ENCODE measurements at regions not wholly inside any gene's neighbourhood (a gene's known extent, or its start where the extent isn't known, plus 50 kb on each side); places are given as distances from the start of the nearest gene placed in this dataset.
"Not testable (repeated sequence)": the region's sequence is repeated elsewhere in the genome, so short reads cannot be mapped to it uniquely, and the experiment has no call there.

GRCh38 chr5:109544873-109545272 lies 135.1 kb upstream of the PJA2 start:
- H3K4me1 ChIP-seq (replicated peaks in 1 of 2); ATAC-seq (replicated peaks in 6 of 8); H3K4me3 ChIP-seq; H3K27ac ChIP-seq; in situ Hi-C loops (cut with MboI; ENCODE audit: low pct_unique_long_range_greater_than_20kb in 2 of 9, low sequenced_read_pairs in 9 of 9, unreplicated experiment in 9 of 9): not testable (repeated sequence)
- WGBS, 10 experiments, result 0 to 100% (median 53%) methylated on average over 1 of the region's 1 CpG; no CpG with 5 or more reads in 2 of the 10 experiments

- H3K4me3 ChIP-seq; in situ Hi-C loops (cut with MboI; ENCODE audit: low pct_unique_long_range_greater_than_20kb in 2 of 9, low sequenced_read_pairs in 9 of 9, unreplicated experiment in 9 of 9); ATAC-seq (replicated peaks in 6 of 8); H3K27ac ChIP-seq; H3K4me1 ChIP-seq (replicated peaks in 1 of 2): not testable (repeated sequence)
- 0 to 100% (median 80%) methylated on average over 1 of the region's 1 CpG; no CpG with 5 or more reads in 1 of the 10 experiments for WGBS, 10 experiments
Measured at GRCh38 chr5:109538692-109539091, 128.9 kb upstream of the PJA2 start.

GRCh38 chr5:109535090-109535489 lies 125.3 kb upstream of the PJA2 start:
- H3K4me3 ChIP-seq; H3K27ac ChIP-seq; ATAC-seq (replicated peaks in 6 of 8); H3K4me1 ChIP-seq (replicated peaks in 1 of 2); in situ Hi-C loops (cut with MboI; ENCODE audit: low pct_unique_long_range_greater_than_20kb in 2 of 9, low sequenced_read_pairs in 9 of 9, unreplicated experiment in 9 of 9): not testable (repeated sequence)
- no CpG with 5 or more reads among the region's 4 CpGs for WGBS, 10 experiments

- in situ Hi-C loops (cut with MboI; ENCODE audit: low pct_unique_long_range_greater_than_20kb in 2 of 9, low sequenced_read_pairs in 9 of 9, unreplicated experiment in 9 of 9), result no loop called here
- 25 to 100% (median 88%) methylated on average over 2 to 4 of the region's 4 CpGs for WGBS, 10 experiments
- peak in 2 of 8 experiments; percentile 37 to 64 for ATAC-seq (replicated peaks in 6 of 8)
- Histone ChIP-seq H3K4me3 (no peak overlapping the region), H3K27ac (no peak overlapping the region), H3K4me1 (replicated peaks in 1 of 2) (no peaks in the 10 kb centered on the region)
Measured at GRCh38 chr5:109533751-109534272, 124.0 kb upstream of the PJA2 start.

- 22 to 85% (median 67%) methylated on average over 1 to 2 of the region's 2 CpGs for WGBS, 10 experiments
- Histone ChIP-seq H3K4me3 (no peak overlapping the region), H3K4me1 (replicated peaks in 1 of 2) (no peaks in the 10 kb centered on the region), H3K27ac (no peak overlapping the region)
- ATAC-seq (replicated peaks in 6 of 8), result no peak
- in situ Hi-C loops (cut with MboI; ENCODE audit: low pct_unique_long_range_greater_than_20kb in 2 of 9, low sequenced_read_pairs in 9 of 9, unreplicated experiment in 9 of 9), result no loop called here
Measured at GRCh38 chr5:109532773-109533364, 123.1 kb upstream of the PJA2 start.

- Histone ChIP-seq H3K4me1 (replicated peaks in 1 of 2) (peaks cover 0 to 1% of the 10 kb centered on the region in 2 donors), H3K27ac (no peak overlapping the region), H3K4me3 (no peak overlapping the region)
- no peak for ATAC-seq (replicated peaks in 6 of 8)
- WGBS, 10 experiments, result 14 to 100% (median 63%) methylated on average over 1 of the region's 1 CpG; no CpG with 5 or more reads in 3 of the 10 experiments
- in situ Hi-C loops (cut with MboI; ENCODE audit: low pct_unique_long_range_greater_than_20kb in 2 of 9, low sequenced_read_pairs in 9 of 9, unreplicated experiment in 9 of 9), result no loop called here
Measured at GRCh38 chr5:109531262-109531661, 121.5 kb upstream of the PJA2 start.

GRCh38 chr5:109529987-109530386 lies 120.2 kb upstream of the PJA2 start:
- ATAC-seq (replicated peaks in 6 of 8), result no peak
- Histone ChIP-seq H3K4me3 (no peak overlapping the region), H3K27ac (no peak overlapping the region), H3K4me1 (replicated peaks in 1 of 2) (peaks cover 0 to 6% of the 10 kb centered on the region in 2 donors)
- in situ Hi-C loops (cut with MboI; ENCODE audit: low pct_unique_long_range_greater_than_20kb in 2 of 9, low sequenced_read_pairs in 9 of 9, unreplicated experiment in 9 of 9), result no loop called here
- WGBS, 10 experiments, result 67 to 100% (median 92%) methylated on average over 1 to 2 of the region's 2 CpGs; no CpG with 5 or more reads in 2 of the 10 experiments

GRCh38 chr5:109529520-109529919 lies 119.7 kb upstream of the PJA2 start:
- in situ Hi-C loops (cut with MboI; ENCODE audit: low pct_unique_long_range_greater_than_20kb in 2 of 9, low sequenced_read_pairs in 9 of 9, unreplicated experiment in 9 of 9), result no loop called here
- H3K27ac ChIP-seq, result no peak overlapping the region
- 0 to 100% (median 85%) methylated on average over 1 to 2 of the region's 2 CpGs; no CpG with 5 or more reads in 2 of the 10 experiments for WGBS, 10 experiments
- H3K4me3 ChIP-seq, result no peak overlapping the region
- ATAC-seq (replicated peaks in 6 of 8), result no peak
- peaks cover 0 to 6% of the 10 kb centered on the region in 2 donors for H3K4me1 ChIP-seq (replicated peaks in 1 of 2)

- peaks cover 4 to 21% of the 10 kb centered on the region in 2 donors for H3K4me1 ChIP-seq (replicated peaks in 1 of 2)
- H3K27ac ChIP-seq, result no peak overlapping the region
- in situ Hi-C loops (cut with MboI; ENCODE audit: low pct_unique_long_range_greater_than_20kb in 2 of 9, low sequenced_read_pairs in 9 of 9, unreplicated experiment in 9 of 9), result no loop called here
- no peak for ATAC-seq (replicated peaks in 6 of 8)
- WGBS, 10 experiments, result 0 to 100% (median 57%) methylated on average over 1 to 2 of the region's 2 CpGs; no CpG with 5 or more reads in 2 of the 10 experiments
- H3K4me3 ChIP-seq, result no peak overlapping the region
Measured at GRCh38 chr5:109524555-109524954, 114.8 kb upstream of the PJA2 start.

GRCh38 chr5:109524026-109524425 lies 114.3 kb upstream of the PJA2 start:
- H3K4me3 ChIP-seq, result no peak overlapping the region
- in situ Hi-C loops (cut with MboI; ENCODE audit: low pct_unique_long_range_greater_than_20kb in 2 of 9, low sequenced_read_pairs in 9 of 9, unreplicated experiment in 9 of 9), result no loop called here
- H3K4me1 ChIP-seq (replicated peaks in 1 of 2), result peaks cover 4 to 21% of the 10 kb centered on the region in 2 donors
- no peak overlapping the region for H3K27ac ChIP-seq
- ATAC-seq (replicated peaks in 6 of 8), result no peak
- WGBS, 10 experiments, result 23 to 100% (median 82%) methylated on average over 1 to 5 of the region's 5 CpGs

- in situ Hi-C loops (cut with MboI; ENCODE audit: low pct_unique_long_range_greater_than_20kb in 2 of 9, low sequenced_read_pairs in 9 of 9, unreplicated experiment in 9 of 9), result no loop called here
- WGBS, 10 experiments, result 0 to 100% (median 65%) methylated on average over 1 of the region's 1 CpG; no CpG with 5 or more reads in 2 of the 10 experiments
- ATAC-seq (replicated peaks in 6 of 8), result peak in 4 of 8 experiments; percentile 28 to 61 (median 46)
Measured at GRCh38 chr5:109522404-109522803, 112.6 kb upstream of the PJA2 start.

GRCh38 chr5:109519416-109519815 lies 109.6 kb upstream of the PJA2 start:
- Histone ChIP-seq H3K27ac (no peak overlapping the region), H3K4me3 (no peak overlapping the region), H3K4me1 (replicated peaks in 1 of 2) (peaks cover 4 to 16% of the 10 kb centered on the region in 2 donors)
- WGBS, 10 experiments, result 38 to 100% (median 77%) methylated on average over 1 to 3 of the region's 3 CpGs; no CpG with 5 or more reads in 1 of the 10 experiments
- in situ Hi-C loops (cut with MboI; ENCODE audit: low pct_unique_long_range_greater_than_20kb in 2 of 9, low sequenced_read_pairs in 9 of 9, unreplicated experiment in 9 of 9), result no loop called here
- ATAC-seq (replicated peaks in 6 of 8), result no peak

More at GRCh38 chr5:109522404-109522803, 112.6 kb upstream of the PJA2 start:
- Histone ChIP-seq H3K27ac (no peak overlapping the region), H3K4me3 (no peak overlapping the region), H3K4me1 (replicated peaks in 1 of 2) (peaks cover 4 to 21% of the 10 kb centered on the region in 2 donors)

GRCh38 chr5:109516390-109516789 lies 106.6 kb upstream of the PJA2 start:
- H3K4me1 ChIP-seq (replicated peaks in 1 of 2), result no peaks in the 10 kb centered on the region
- in situ Hi-C loops (cut with MboI; ENCODE audit: low pct_unique_long_range_greater_than_20kb in 2 of 9, low sequenced_read_pairs in 9 of 9, unreplicated experiment in 9 of 9), result no loop called here
- WGBS, 10 experiments, result 8 to 100% (median 83%) methylated on average over 1 to 2 of the region's 2 CpGs; no CpG with 5 or more reads in 1 of the 10 experiments
- no peak for ATAC-seq (replicated peaks in 6 of 8)
- H3K27ac ChIP-seq, result no peak overlapping the region
- H3K4me3 ChIP-seq, result no peak overlapping the region
